ENCODE measurements at regions not wholly inside any gene's neighbourhood (a gene's known extent, or its start where the extent isn't known, plus 50 kb on each side); places are given as distances from the start of the nearest gene placed in this dataset.
"Not testable (repeated sequence)": the region's sequence is repeated elsewhere in the genome, so short reads cannot be mapped to it uniquely, and the experiment has no call there.

DNA sequence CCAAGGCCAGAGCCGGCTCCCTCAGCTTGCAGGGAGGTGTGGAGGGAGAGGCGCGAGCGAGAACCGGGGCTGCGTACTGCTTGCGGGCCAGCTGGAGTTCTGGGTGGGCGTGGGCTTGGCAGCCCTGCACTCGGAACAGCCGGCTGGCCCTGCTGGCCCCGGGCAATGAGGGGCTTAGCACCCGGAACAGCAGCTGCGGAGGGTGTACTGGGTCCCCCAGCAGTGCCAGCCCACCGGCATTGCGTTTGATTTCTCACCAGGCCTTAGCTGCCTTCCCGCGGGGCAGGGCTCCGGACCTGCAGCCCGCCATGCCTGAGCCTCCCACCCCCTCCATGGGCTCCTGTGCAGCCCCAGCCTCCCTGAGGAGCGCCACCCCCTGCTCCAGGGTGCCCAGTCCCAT, 495.5 kb upstream of the PLXNA2 start:
- not testable (repeated sequence) for DNase-seq

DNA sequence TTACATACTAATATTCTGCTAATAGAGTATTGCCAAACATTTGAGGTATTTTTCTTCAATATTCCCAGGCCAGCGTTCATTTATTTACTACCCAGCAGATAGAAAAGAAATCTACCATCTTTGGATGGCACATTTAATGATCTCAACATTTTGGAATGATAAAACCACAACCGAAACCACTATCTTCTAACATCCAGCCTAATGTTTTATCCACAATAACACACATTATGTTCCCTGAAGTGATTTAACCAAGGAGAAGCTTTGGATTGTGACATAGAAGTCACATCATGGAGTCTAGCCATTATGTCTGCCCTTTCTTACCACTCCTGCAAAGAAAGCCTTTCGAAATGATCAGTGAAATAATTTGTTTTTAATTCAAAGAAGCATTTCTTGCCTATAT, 497.1 kb upstream of the PLXNA2 start:
- no peak for DNase-seq

DNA sequence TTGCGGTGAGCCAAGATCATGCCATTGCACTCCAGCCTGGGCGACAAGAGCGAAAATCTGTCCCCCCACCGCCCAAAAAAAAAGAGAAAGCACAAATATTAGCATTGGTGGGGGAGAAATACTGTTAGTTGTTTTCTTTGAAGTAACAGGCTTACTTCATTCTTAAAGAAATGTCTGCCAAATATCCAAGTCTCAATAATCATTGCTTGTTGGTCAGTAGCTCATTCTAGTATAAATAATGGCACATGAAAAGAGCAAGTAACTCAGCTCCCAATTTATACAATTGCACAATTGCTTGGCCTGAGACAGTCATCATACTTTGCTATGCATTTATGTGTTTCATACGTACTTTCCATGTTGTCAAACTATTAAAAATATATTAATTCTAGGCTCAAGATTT, 499.2 kb upstream of the PLXNA2 start:
- no peak for DNase-seq

DNA sequence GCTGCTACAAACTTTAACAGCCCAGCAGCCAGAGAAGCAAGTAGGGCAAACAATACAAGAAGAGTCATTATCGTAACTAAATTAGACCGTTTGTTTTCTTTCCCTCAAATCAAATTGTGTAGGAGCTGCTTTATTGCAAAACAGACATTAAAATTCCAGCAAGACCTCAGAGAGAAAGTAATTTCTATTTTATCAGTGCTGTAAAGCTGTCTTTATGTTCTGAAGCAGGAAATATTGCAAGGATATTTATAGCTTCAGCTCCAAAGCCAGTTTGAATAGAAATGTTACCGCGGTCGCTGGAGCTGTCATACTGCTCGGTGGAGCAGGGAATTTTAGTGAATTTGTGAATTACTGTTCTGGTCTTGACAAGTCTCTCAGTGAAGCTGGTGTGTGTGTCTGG, 503.8 kb upstream of the PLXNA2 start:
- peak; percentile 61 for DNase-seq

DNA sequence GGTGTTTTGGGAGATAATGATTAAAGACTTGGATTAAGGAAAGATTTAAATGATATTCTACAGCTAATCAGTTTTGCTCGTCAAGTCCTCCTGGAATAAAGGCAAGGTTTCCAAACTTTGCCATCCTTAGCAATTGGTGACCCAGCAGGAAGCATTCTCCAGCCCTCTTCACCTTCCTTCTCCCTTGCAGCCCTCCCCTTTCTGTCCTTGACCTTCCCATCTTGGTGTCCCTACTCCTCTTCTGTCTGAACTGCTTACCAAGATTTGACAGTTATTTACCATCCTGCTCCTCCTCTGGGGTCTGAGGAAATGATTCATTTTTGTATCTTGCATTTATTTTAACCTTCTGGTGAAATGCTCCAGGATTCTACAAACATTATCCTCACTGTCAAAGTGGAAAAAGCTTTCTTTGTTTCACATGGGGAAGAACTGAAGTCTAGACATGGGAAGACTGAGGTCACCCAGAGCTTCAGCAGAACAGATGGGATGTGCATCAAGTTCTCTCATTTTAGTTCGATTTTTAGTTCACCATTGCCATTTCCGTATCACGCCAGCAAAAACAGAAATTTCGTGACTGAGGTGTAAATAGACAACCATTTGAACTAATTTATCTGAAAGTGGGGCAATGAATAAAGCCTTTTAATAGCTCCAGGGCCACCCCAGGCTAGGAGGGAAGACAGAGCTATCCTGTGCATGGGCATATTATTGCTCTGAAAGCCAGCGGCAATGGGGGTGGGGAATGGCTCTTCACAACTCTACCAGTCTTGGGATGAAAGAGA, 504.4 kb upstream of the PLXNA2 start:
- DNase-seq = no peak

DNA sequence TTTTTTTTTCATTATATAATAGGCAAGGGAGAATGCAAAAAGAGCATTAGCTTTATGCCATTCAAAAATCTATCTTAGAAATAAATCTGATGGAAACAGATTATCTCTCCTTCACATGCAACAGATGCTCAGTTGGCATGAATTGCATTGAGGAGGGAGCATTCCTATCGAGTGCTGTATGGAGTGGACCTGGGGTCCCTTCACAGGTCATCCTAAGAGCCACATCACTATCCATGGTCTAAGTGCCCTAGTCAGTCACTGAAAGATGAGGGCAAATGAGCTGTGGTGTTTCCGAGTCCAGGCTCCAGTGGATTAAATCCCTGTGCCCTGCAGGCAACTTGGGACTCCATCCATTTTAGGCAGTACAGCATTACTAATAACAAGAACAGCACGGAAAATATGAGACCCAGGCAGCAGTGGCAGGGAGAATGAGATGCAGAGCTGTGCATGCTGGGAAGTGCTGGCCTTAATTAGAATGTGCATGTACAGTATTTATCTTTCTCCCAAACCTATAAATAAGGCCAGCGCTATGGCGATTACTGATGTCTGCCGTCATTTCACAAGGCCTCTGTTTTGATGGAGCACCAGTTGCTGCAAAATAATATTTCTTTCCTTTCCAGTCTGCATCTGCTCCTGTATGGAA, 512.3 kb upstream of the PLXNA2 start:
- peak; percentile 9 for DNase-seq

DNA sequence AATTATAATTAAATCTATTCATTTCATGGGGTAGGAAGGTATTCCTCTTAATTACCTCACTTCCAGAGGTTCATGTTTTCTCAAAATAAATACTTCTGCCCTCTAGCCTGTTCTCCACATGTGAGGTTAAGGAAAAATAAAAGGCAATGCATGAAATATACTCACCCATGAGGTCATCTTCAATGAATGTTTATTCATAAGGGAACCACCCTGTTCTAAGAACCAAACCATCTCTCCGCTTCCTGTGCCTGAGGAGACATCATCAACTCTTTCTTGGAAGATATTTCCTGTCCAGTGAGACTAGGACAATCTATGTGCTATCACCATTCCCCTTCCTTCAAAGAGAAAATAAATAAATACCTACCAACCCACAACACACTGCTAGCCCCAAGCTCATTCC, 513.7 kb upstream of the PLXNA2 start:
- no peak for DNase-seq

DNA sequence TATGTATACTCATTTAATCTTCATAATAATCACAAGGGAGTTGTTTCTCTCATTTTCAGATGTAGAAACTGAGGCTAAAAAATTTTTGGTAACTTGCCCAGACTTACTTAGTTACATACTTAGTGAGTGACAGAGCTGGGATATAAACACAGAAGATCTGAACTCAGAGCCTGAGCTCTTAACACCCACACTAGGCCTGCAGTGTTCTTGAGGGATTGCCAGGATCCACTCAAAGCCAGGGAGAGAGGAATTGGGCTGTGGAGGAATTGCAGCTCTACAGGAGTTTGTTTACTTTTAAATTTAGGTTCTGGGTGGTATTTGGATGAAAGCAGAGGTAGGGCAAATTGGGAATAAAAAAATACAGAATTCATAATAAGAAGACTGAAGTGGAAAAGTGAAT, 515.1 kb upstream of the PLXNA2 start:
- no peak for DNase-seq

DNA sequence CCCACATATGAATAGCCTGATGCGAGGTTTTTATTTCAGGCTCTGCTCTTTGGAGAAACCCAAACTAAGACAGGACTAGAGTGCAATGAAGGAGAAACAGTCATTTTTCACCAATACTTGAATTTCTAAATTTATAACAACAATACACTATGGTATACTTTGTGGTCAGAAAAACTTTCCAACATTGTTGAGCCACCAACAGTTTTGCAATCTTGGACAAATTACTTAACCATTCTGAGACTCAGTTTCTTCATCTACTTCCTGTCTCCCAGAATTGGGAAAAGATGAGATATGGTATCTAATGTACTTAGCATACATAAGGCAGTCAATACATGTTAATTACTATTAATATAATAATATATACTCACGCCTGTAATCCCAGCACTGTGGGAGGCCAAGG, 519.8 kb upstream of the PLXNA2 start:
- DNase-seq = no peak

DNA sequence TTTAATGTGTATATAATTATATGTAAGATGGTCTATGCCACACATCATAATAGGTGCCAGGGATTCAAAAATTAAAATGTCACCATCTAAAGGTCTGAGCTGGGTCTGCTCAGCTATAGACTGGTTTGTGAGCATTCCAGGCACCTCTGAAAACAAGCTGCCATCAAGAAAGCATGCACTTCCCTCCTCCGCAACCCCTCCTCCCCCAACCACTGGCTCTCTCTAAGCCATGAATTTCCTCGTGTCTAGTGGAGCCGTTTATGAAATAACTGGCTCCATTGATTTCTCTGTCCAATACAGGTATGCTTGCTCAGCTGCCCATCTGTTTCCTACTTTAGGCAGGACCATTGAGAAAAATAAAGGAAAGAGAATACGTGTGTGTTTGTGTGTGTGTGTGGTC, 522.6 kb upstream of the PLXNA2 start:
- no peak for DNase-seq

DNA sequence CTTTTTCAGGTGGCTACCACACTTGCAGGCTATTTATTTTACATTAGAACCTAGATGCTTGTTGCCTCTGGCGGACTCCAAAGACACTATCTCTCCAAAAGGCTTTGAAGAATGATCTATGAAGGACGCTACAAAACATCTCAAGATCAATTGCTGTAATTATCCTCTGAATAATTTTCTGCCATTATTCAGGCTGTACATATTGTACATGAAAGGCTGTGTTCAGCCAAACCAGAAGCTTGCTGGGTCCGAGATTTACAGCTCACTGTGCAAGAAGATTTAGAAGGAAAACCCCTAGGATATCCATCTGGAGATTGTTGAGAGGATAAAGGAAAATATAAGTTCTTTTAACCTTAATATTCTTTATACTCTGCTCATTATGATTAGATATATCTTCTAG, 523.6 kb upstream of the PLXNA2 start:
- no peak for DNase-seq

DNA sequence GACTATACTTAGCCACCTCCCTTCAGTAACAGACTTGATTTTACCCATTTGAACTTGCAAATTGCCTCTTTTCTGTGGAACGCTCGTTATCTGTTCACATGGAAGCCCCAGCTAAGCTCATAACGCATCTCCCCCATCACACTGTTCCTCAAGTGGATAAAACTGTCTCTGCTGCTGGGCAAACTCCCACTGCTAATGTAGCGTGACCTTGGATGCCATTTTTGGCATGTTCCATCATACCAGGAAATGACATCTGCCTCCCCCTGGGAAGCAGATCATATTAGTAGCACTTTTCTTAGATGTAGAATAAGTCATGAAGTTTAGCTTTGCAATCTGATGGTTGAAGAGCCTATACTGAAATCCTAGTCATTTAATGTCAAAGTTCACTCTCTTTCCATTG, 528.7 kb upstream of the PLXNA2 start:
- DNase-seq = no peak

DNA sequence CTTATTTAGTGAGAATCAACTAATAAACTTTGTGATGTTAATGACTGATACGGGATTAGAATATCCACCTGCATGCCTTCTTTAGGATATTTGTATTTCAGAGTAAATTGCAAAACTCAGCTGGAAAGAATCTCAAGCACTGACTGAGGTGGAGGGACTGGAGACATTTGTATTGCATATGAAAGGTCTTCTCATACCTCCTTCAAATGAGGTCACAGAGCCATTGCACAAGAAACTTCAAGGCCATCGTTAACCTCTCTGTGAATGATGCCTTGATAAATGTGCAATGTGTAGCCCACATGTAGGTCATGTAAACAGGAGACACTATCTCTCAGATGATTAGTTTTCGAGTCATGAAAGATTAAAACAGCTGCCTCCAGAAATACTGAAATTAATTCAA, 531.7 kb upstream of the PLXNA2 start:
- no peak for DNase-seq

DNA sequence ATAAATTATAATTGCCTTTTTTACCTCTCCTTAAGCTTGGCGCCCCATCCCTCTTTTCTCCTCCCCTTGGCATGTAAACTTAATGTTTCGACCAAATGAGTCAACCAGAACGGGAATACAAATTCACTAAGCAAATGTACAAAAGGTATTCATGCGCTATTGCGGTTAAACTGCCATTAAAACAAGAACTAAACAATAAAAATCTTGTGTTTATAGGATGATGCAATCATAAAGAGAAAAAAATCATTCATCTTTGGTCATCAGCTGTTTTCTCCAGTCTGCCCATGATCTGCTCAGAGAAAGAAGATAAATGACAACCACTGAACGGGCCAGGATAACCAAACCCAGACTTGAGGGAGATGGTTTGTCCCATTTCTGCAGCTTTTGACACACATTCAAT, 534.2 kb upstream of the PLXNA2 start:
- DNase-seq = no peak

DNA sequence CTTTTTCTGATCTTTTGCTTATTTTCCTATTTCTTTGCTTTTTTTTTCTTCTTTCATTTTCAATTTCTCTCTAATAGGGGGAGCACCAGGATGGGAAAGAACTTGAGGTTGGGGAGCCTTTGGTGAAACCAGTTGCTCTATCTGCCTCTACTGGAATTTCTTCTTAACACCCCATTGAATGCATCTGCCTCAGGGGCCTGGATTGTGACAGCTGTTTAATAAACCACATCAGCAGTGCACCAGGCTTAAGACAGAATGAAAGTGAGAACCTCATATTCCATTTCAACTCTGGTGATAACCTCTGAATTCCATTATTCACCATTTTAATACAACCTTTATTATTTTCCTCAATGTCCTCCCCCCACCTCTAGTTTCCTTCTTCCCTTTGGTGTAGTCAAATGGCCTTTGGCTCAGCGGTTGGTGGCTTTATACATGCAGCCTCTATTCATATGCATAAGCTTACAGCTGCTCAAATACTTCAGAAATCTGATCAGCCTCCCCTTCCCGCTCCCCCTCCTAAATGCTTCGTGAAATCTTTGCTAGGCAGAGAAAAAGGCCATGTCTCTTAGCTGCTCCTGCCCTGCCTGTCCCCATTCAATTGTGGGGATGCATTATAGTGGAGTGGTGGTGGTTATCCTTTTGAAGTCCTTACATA, 537.3 kb upstream of the PLXNA2 start:
- no peak for DNase-seq

DNA sequence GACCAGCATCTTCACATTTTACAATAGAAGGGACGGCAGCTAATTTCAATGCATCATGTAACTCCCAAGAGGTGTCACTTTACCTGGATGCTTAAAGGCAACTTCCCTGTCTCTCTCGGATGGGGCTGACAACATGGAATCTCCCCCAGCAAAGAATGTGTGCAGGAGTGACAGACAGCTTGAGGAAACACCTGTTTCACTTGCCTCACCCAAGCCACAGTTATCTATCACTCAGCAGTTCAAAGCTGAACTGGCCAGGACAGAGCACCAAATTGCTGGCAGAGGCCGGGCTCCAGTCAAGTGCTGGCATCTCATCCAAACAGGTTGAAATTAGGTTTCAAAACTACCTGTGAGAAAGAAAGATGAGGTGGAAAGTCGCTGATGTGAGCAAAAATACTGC, 538.0 kb upstream of the PLXNA2 start:
- no peak for DNase-seq

DNA sequence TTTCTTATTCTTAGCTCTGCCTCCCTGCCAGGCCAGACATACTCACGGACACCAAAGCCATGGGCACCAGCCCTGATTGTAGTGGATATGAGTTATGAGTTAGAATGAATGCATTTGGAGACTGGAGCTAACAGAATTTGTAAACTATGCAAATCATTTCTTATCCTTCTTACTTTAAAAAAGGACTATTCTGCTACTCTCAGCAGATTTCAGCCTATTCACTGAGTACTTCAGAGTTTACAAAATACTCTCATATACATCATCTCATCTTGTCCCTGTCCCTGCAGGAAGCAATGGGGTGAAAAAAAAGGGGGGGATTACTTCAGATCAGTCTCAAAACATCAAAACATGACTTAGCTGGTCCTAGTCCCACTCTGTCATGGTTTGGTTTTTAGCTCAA, 541.4 kb upstream of the PLXNA2 start:
- no peak for DNase-seq

DNA sequence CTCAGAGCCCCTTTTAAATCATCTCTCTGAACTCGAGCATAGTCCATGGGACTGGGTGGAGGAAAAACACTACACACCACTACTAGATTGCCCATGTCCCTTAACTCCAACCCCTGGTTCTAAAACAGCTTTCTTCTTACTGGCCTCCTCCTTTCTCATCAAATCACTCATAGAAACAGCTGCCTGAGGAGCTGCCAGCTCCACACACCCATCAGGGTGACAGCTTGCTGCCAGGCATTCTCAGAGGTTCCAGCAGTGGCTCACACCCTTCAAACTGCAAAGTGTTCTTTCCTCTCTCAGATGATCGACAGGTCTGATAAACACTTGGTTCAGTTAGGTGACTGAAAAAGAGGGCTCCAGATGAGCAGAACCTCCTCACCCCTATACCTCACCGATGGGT, 543.0 kb upstream of the PLXNA2 start:
- peak; percentile 24 for DNase-seq

DNA sequence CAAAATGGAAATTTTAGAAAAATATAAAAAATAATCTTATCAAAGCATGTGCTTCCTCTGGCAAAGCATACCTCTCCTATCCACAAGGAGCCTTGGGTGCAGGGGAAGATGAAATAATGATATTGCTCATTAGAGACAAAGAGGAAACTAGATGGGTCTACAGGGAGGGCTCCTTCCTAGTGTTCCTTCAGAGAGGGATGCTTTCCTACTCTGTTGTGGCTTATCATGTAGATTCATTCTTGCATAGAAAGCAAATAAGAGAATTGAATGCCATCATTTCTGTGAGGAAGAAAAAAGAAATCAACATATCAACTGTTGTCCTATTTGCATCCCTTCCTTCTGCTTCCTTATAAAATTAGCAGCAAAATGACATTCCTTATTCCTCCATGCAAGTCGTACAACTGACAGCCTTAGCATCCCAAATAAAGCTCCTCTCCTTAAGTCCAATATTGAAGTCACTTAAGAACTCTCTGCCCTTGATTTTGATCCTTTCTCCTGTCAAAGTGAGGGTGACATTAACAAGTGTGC, 543.9 kb upstream of the PLXNA2 start:
- DNase-seq = no peak

DNA sequence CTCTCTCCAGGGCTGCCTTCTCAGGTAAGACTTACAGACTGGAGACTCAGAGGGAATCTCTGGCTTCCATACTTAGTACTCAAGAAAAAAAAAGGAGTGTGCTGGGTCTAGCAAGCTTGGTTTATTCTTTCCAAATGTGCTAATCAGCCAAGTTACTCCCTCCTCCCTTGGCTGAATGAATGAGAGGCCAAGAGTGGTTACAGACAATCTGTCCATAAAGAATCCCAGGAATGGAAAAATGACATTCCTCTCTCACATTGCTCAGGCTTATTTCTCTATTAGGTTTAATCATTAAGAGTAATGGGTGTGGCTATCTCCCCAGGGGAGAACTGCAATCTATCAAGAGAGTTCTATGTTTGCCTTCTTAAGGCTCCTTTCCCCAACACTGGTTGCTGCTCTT, 547.3 kb upstream of the PLXNA2 start:
- no peak for DNase-seq

DNA sequence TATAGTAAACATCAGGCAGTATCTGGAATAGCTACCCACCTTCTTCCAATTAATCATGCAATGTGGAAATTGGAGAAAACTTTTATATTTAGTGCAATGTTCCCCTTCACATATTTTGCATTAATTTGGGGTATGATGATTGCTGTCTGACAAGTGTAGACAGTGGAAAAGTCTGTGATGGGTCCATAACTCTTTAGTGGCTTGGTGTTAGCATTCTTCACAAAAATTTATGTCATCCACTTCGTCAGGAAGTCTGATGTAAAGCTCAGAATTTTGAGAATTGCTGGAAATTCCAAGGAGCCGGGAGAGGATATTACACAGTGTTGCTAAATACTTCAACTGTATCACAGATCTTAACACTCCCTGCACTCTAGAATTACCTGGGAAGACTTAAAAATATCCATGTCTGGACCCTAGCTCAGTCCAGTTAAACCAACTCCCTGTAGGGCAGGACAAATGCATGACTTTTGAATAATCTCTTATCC, 549.7 kb upstream of the PLXNA2 start:
- DNase-seq = no peak

DNA sequence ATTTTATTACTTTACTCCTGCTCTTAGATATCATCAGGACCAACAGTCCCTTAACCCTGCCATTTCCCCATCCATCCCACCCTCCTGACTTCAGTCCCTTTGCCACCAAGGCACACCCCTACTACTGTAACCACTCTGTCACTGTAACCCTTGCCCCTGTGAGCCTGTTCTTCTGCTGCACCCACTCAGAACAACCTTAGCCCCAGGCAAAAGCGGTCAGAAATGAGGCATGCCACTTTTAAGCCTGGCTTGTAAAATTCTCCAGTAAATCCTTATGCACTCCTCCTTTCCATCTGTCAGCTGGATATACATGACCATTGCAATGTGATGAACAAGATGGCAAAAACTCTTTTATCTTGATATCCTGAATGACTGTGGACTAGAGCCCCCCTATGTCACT, 555.0 kb upstream of the PLXNA2 start:
- DNase-seq = no peak

DNA sequence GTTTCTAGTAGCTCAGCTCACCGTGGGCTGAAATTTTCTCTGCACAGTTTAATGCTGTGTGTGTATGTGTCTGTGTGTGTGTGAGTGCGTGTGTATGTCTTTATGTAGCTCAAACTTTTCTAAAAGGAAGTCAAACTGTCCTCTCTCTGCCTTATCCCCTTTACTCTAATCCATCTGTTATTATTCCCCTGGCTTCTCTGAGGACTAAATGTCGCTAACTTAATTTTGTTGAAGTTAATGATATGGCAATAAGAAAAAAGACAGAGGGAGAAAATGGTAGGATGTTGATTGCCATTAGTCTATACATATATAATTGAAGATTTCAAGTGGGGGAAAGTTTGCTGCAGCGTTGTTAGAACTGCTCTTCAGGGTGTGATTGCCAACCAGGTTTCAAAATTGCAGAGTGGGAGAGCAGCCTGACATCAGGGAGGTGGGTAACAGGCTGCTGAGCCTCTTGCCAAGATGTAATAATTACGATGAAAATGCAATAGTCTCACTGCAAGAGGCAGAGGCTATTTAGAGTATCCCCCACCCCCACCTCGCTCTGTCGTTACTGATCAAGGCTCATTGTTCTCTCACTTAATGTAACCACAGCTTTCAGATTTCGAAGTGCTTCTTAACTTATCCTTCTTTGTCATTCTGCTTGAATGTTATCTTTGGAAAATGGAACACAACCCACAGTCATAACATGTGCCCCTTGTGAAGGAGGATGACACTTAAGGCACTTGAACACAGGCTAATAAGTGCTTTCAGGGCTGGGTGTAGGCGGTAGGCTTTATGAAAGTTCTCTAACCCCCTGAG, 559.0 kb upstream of the PLXNA2 start:
- no peak for DNase-seq
